Activated T-helper 2 cell treated with anti-CD3 and anti-CD28 coated beads, Interferon-gamma antibody, Interleukin-2, Interleukin-4, amounts not matched to agents 10 μg/mL and 5 μg/mL and 100 μg/mL, durations not matched to agents 14 hours and 24 hours and 36 hours (primary cell): ENCODE measurements at regions not wholly inside any gene's neighbourhood (a gene's known extent, or its start where the extent isn't known, plus 50 kb on each side); places are given as distances from the start of the nearest gene placed in this dataset.

Experiments
- DNase-seq: peaks from one replicate; pipeline ENCODE4 v3.0.0; 2021; ENCODE audit warnings: low spot score
- H3K27ac Mint-ChIP-seq: one replicate; pipeline ENCODE4 v1.8.0; 2021; ENCODE audit warnings: mixed read lengths
- H3K27me3 Mint-ChIP-seq: one replicate; pipeline ENCODE4 v1.8.0; 2021; ENCODE audit warnings: low read depth, mixed read lengths
- H3K36me3 Mint-ChIP-seq: one replicate; pipeline ENCODE4 v1.8.0; 2021; ENCODE audit warnings: low read depth, mixed read lengths
- H3K4me1 Mint-ChIP-seq: one replicate; pipeline ENCODE4 v1.8.0; 2021; ENCODE audit warnings: low read depth, mixed read lengths
- H3K4me3 Mint-ChIP-seq: one replicate; pipeline ENCODE4 v1.8.0; 2021; ENCODE audit warnings: low read depth, mild to moderate bottlenecking, moderate library complexity, mixed read lengths
- H3K9me3 Mint-ChIP-seq: one replicate; pipeline ENCODE4 v1.8.0; 2021; ENCODE audit warnings: mixed read lengths
- intact Hi-C: fragments of 100-400 bp; cut with micrococcal nuclease; formaldehyde crosslinking; loops from one replicate; pipeline ENCODE4 v1.15.1; 2023

- intact Hi-C loops, result no loop called here
- H3K4me3 Mint-ChIP-seq, result no peak overlapping the region
- H3K27me3 Mint-ChIP-seq, result no peaks in the 10 kb centered on the region
- no peaks in the 10 kb centered on the region for H3K36me3 Mint-ChIP-seq
- H3K9me3 Mint-ChIP-seq, result peaks cover 3% of the 10 kb centered on the region
- no peak for DNase-seq
- H3K4me1 Mint-ChIP-seq, result no peaks in the 10 kb centered on the region
- H3K27ac Mint-ChIP-seq, result no peak overlapping the region
Observed at GRCh38 chr3:2023959-2024358, 74.7 kb upstream of the CNTN4 start.

- Mint-ChIP-seq H3K36me3 (no peaks in the 10 kb centered on the region), H3K4me3 (no peak overlapping the region), H3K27ac (no peak overlapping the region), H3K9me3 (peaks cover 3% of the 10 kb centered on the region), H3K4me1 (no peaks in the 10 kb centered on the region), H3K27me3 (no peaks in the 10 kb centered on the region)
- no peak for DNase-seq
- intact Hi-C loops, result no loop called here
Observed at GRCh38 chr3:2024713-2025112, 74.0 kb upstream of the CNTN4 start.

- Mint-ChIP-seq H3K9me3 (peaks cover 3% of the 10 kb centered on the region), H3K4me3 (no peak overlapping the region), H3K27ac (no peak overlapping the region), H3K36me3 (no peaks in the 10 kb centered on the region), H3K27me3 (no peaks in the 10 kb centered on the region), H3K4me1 (no peaks in the 10 kb centered on the region)
- no peak for DNase-seq
- intact Hi-C loops, result no loop called here
Observed at GRCh38 chr3:2029559-2029958, 69.1 kb upstream of the CNTN4 start.

- no peaks in the 10 kb centered on the region for H3K36me3 Mint-ChIP-seq
- no peaks in the 10 kb centered on the region for H3K27me3 Mint-ChIP-seq
- H3K27ac Mint-ChIP-seq, result no peak overlapping the region
- no peak for DNase-seq
- H3K4me3 Mint-ChIP-seq, result no peak overlapping the region
- H3K4me1 Mint-ChIP-seq, result no peaks in the 10 kb centered on the region
- intact Hi-C loops, result no loop called here
- H3K9me3 Mint-ChIP-seq, result no peaks in the 10 kb centered on the region
Observed at GRCh38 chr3:2036076-2036475, 62.6 kb upstream of the CNTN4 start.

- Mint-ChIP-seq H3K4me3 (no peak overlapping the region), H3K27ac (no peak overlapping the region), H3K36me3 (no peaks in the 10 kb centered on the region), H3K4me1 (no peaks in the 10 kb centered on the region), H3K27me3 (no peaks in the 10 kb centered on the region), H3K9me3 (no peaks in the 10 kb centered on the region)
- intact Hi-C loops, result no loop called here
- no peak for DNase-seq
Observed at GRCh38 chr3:2041931-2042330, 56.7 kb upstream of the CNTN4 start.
